GM12878 (cell line): ENCODE measurements at regions not wholly inside any gene's neighbourhood (a gene's known extent, or its start where the extent isn't known, plus 50 kb on each side); places are given as distances from the start of the nearest gene placed in this dataset.
A peak's percentile ranks its signal among the peaks of the same experiment; 100 is the strongest.

Experiments
- ATAC-seq: fragments of 200-7000 bp; cut with Tn5 transposase; 3 replicates; pipeline ENCODE4 v1.9.1; 2020; ENCODE audit warnings: mild to moderate bottlenecking, moderate library complexity
- BruUV-seq: library from RNA; stranded (reverse); fragments of 400-500 nt; replicated peaks from 2 replicates; lab custom pipeline; 2021; lab: Mats Ljungman, UMichigan
- CTCF ChIA-PET: fragments of 300-600 bp; sonication (Branson Sonifier 250); formaldehyde crosslinking; extraction: SDS; loops from one replicate; lab custom pipeline; 2021; ENCODE audit warnings: inconsistent platforms; lab: Yijun Ruan, JAX
- POLR2A ChIA-PET: fragments of 350-600 bp; formaldehyde crosslinking; extraction: SDS; loops from one replicate; lab custom pipeline; 2021; ENCODE audit warnings: inconsistent platforms; lab: Charles Lee
- RAD21 ChIA-PET: fragments of 300-600 bp; sonication (Branson Sonifier 250); formaldehyde crosslinking; loops from one replicate; lab custom pipeline; 2023; ENCODE audit warnings: antibody characterized with exemption; ENCODE audit not compliant: unreplicated experiment; lab: Charles Lee
- SMC1A ChIA-PET: fragments of 300-600 bp; sonication (Branson Sonifier 250); formaldehyde crosslinking; loops from one replicate; lab custom pipeline; 2023; ENCODE audit not compliant: unreplicated experiment, uncharacterized antibody; lab: Charles Lee
- DNase-seq: peaks from one replicate; pipeline ENCODE4 v3.0.0-alpha.2; 2011; ENCODE audit warnings: low read depth, low spot score
- FAIRE-seq: peaks from 3 replicates; lab custom pipeline; 2011; peaks lifted over from hg19 to GRCh38; lab: Jason Lieb, UNC
- H2AFZ ChIP-seq: 2 replicates; pipeline ENCODE4 v1.6.0; 2011; ENCODE audit warnings: low read depth, low read length, control low read depth; ENCODE audit not compliant: control insufficient read depth
- H3K27ac ChIP-seq: 2 replicates; pipeline ENCODE4 v1.5.1; 2011; ENCODE audit warnings: control low read depth; ENCODE audit not compliant: control insufficient read depth, insufficient read depth
- H3K27me3 ChIP-seq, 2 experiments: replicated peaks in 1 of 2; 2 replicates each; pipeline versions ENCODE4 v1.6.0 to v1.6.1; 2011; ENCODE audit warnings: low read length in 1 of 2; ENCODE audit not compliant: control insufficient read depth in 2 of 2, insufficient read depth in 2 of 2
- H3K36me3 ChIP-seq, 2 experiments: 2 replicates each; pipeline ENCODE4 v1.5.1; 2011; ENCODE audit warnings: low read length in 1 of 2; ENCODE audit not compliant: control insufficient read depth in 2 of 2, insufficient read depth in 2 of 2
- H3K4me1 ChIP-seq: 2 replicates; pipeline ENCODE4 v1.6.1; 2011; ENCODE audit warnings: mild to moderate bottlenecking, low read length, moderate library complexity, mixed read lengths; ENCODE audit not compliant: control insufficient read depth, insufficient read depth
- H3K4me2 ChIP-seq: 2 replicates; pipeline ENCODE4 v1.6.0; 2011; ENCODE audit warnings: control low read depth; ENCODE audit not compliant: control insufficient read depth, insufficient read depth
- H3K4me3 ChIP-seq: fragments of 200-600 bp; sonication (generic); 2 replicates; pipeline ENCODE4 v1.5.1; 2016
- H3K79me2 ChIP-seq: 2 replicates; pipeline ENCODE4 v1.6.0; 2011; ENCODE audit warnings: low read length; ENCODE audit not compliant: control insufficient read depth, insufficient read depth
- H3K9ac ChIP-seq: 2 replicates; pipeline ENCODE4 v1.8.0; 2011; ENCODE audit warnings: low read length, control low read depth, mixed read lengths; ENCODE audit not compliant: control insufficient read depth, insufficient read depth
- H3K9me3 ChIP-seq: replicated peaks from 3 replicates; pipeline ENCODE4 v1.5.1; 2011; ENCODE audit warnings: mild to moderate bottlenecking, low read length; ENCODE audit not compliant: control insufficient read depth, insufficient read depth
- H4K20me1 ChIP-seq: 2 replicates; pipeline ENCODE4 v1.6.0; 2011; ENCODE audit not compliant: control insufficient read depth, insufficient read depth
- DPF2 ChIP-seq: fragments of 450-650 bp; IDR thresholded peaks from 2 replicates; pipeline ENCODE4 v1.6.1; 2017; ENCODE audit warnings: mild to moderate bottlenecking
- HCFC1 ChIP-seq: fragments of 150-350 bp; IDR thresholded peaks from 2 replicates; pipeline ENCODE4 v1.6.1; 2014; ENCODE audit warnings: low read length
- NBN ChIP-seq: fragments of 450-650 bp; IDR thresholded peaks from 2 replicates; pipeline ENCODE4 v1.6.1; 2016
- NR2C2 ChIP-seq: IDR thresholded peaks from 2 replicates; pipeline ENCODE4 v1.6.1; 2011; ENCODE audit warnings: borderline replicate concordance, low read depth; ENCODE audit not compliant: control insufficient read depth, insufficient read length
- WGBS: methylation state at CpG from one replicate; pipeline ENCODE4 v1.1.6; 2016; ENCODE audit warnings: low lambda C conversion rate; ENCODE audit not compliant: insufficient replicate concordance, insufficient coverage; ENCODE audit errors: missing lambda C conversion rate; 5-methylcytosine and 5-hydroxymethylcytosine counted together
- in situ Hi-C: fragments of 300-500 bp; cut with MboI; formaldehyde crosslinking; loops from 9 replicates; pipeline ENCODE4 v1.14.3; 2018; ENCODE audit warnings: mixed read lengths
- intact Hi-C: fragments of 100-400 bp; cut with micrococcal nuclease; formaldehyde crosslinking; loops from one replicate; pipeline ENCODE4 v1.14.2; 2022; ENCODE audit not compliant: unreplicated experiment
- TF ChIP-seq, protein P1 (sequence below): IDR thresholded peaks from 2 replicates; pipeline ENCODE4 v1.6.1; 2011; ENCODE audit warnings: low read depth, mild to moderate bottlenecking, low read length, moderate library complexity, borderline replicate concordance; ENCODE audit errors: extremely low read depth
- TF ChIP-seq, protein P2 (sequence below), 3 experiments: IDR thresholded peaks in 2 of 3; conservative IDR thresholded peaks in 1 of 3; 2 replicates each; pipeline ENCODE4 v1.5.1; 2011; ENCODE audit warnings: low read depth in 3 of 3, low read length in 3 of 3, mild to moderate bottlenecking in 3 of 3, control low read depth in 2 of 3, moderate library complexity in 2 of 3, inconsistent platforms in 1 of 3, mixed read lengths in 1 of 3; ENCODE audit not compliant: control insufficient read depth in 2 of 3, insufficient read depth in 1 of 3; ENCODE audit errors: extremely low read depth in 1 of 3

DNA sequence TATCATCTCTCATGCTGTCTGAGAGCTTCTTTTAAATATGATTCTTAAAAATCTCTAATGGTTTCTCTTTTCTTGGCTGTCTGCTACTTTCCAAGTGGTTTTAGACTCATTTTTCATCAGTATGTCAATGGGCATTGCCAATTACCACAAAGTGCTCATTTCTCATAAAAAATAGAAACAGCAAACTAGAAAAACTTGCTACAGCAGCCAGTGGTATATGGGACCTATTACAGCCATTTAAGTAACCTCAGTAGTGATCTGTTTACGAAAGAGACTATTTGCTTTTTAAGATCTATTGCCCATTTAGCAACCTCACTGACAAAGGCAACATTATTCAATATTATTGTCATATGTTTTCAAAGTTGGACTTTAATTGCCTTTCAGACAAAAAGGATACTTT, 207.1 kb upstream of the RHOBTB1 start (continued):
- TF ChIP-seq NBN = no peak
- TF ChIP-seq, all 136 proteins: peak for 0

DNA sequence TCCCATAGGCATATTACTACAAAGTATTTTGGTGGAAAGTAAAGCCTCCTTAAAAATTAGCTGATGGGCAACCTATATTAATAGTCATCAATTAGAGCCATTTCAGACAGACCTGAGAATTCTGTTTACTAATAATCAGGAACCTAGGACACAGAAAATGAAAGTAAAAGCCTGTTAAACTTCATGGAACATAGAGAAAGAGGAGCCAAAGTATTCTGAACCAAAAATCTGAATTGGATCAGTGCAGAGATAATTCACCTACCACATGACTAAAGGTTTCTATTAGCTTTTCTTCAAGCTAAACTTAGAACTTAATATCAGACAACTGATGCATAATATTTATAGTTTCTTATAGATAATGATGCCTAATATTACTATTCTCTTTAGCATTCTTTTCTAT, 204.5 kb upstream of the RHOBTB1 start:
- no peak for DNase-seq
- no TSS peak for BruUV-seq
- ATAC-seq = no peak
- POLR2A ChIA-PET = no interaction called here
- no peaks in the 10 kb centered on the region for H3K4me1 ChIP-seq
- CTCF ChIA-PET = interaction anchor here (3.2 kb wide), 1 partner anchor 8 kb away, joined by 20 read pairs; no protein-coding TSS in a partner anchor
- in situ Hi-C loops (loop anchor here (25.0 kb wide), 1 partner anchor 689 kb away; no protein-coding TSS in a partner anchor), intact Hi-C loops (no loop called here)
- no peak overlapping the region for H3K4me2 ChIP-seq
- no peak overlapping the region for H3K27ac ChIP-seq
- H3K4me3 ChIP-seq = no peak overlapping the region
- SMC1A ChIA-PET = no interaction called here
- no peak overlapping the region for H3K9ac ChIP-seq
- H3K36me3 ChIP-seq = no peaks in the 10 kb centered on the region
- FAIRE-seq = no peak
- no peaks in the 10 kb centered on the region for H3K79me2 ChIP-seq
- H3K9me3 ChIP-seq = no peaks in the 10 kb centered on the region
- no peaks in the 10 kb centered on the region for H3K27me3 ChIP-seq
- TF ChIP-seq, protein P1, sequence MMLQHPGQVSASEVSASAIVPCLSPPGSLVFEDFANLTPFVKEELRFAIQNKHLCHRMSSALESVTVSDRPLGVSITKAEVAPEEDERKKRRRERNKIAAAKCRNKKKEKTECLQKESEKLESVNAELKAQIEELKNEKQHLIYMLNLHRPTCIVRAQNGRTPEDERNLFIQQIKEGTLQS = no peak
- no peak for TF ChIP-seq DPF2
- TF ChIP-seq NR2C2 = no peak
- RAD21 ChIA-PET = no interaction called here
- no peaks in the 10 kb centered on the region for H4K20me1 ChIP-seq
- no peak overlapping the region for H2AFZ ChIP-seq

DNA sequence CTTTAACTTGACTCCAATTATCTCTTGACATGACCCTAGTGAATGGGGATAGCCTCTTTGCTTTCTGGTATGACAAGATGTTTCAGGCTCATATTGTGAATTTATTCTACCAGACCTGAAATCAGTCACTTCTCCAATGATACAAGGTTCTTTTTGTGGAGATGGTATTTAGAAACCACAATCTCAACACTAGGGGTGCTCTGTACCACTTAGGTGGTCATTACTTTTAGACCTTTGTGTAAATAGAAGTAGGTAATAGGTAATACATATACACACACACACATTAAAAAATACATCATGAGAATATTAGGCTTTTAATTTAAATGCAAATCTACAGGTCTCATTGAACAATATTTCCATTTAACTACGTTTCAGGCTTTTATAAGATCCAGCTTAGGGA, 199.0 kb upstream of the RHOBTB1 start:
- RAD21 ChIA-PET = interaction anchor here (0.6 kb wide), 1 partner anchor 759 kb away, joined by 3 read pairs; no protein-coding TSS in a partner anchor
- in situ Hi-C loops = loop anchor here (25.0 kb wide), 1 partner anchor 694 kb away; no protein-coding TSS in a partner anchor
- H3K27ac ChIP-seq = no peak overlapping the region
- TF ChIP-seq HCFC1 = no peak
- TF ChIP-seq, protein P2, sequence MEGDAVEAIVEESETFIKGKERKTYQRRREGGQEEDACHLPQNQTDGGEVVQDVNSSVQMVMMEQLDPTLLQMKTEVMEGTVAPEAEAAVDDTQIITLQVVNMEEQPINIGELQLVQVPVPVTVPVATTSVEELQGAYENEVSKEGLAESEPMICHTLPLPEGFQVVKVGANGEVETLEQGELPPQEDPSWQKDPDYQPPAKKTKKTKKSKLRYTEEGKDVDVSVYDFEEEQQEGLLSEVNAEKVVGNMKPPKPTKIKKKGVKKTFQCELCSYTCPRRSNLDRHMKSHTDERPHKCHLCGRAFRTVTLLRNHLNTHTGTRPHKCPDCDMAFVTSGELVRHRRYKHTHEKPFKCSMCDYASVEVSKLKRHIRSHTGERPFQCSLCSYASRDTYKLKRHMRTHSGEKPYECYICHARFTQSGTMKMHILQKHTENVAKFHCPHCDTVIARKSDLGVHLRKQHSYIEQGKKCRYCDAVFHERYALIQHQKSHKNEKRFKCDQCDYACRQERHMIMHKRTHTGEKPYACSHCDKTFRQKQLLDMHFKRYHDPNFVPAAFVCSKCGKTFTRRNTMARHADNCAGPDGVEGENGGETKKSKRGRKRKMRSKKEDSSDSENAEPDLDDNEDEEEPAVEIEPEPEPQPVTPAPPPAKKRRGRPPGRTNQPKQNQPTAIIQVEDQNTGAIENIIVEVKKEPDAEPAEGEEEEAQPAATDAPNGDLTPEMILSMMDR (IDR thresholded peaks at IDR 0.05 in 2 of 3, conservative IDR thresholded peaks at IDR 0.05 in 1 of 3; ENCODE audit: control insufficient read depth in 2 of 3, extremely low read depth in 1 of 3, insufficient read depth in 1 of 3, low read depth in 3 of 3, low read length in 3 of 3) = 0 out of 6 replicates have a peak, but pooled peaks of 2 of the 3 experiments have one; percentile 4 to 7
- TF ChIP-seq, all 136 proteins: peak for 1
- CTCF ChIA-PET = interaction anchor here (0.6 to 4.6 kb wide), 3 partner anchors 27 to 596 kb away, joined by 3 to 46 read pairs (median 3); no protein-coding TSS in a partner anchor
- WGBS = 0% methylated on average over 1 of the region's 1 CpG
- Histone ChIP-seq H3K4me1 (no peaks in the 10 kb centered on the region), H3K36me3 (no peaks in the 10 kb centered on the region), H3K4me3 (no peak overlapping the region), H3K9ac (no peak overlapping the region), H3K4me2 (no peak overlapping the region), H3K9me3 (no peaks in the 10 kb centered on the region), H3K27me3 (no peaks in the 10 kb centered on the region), H4K20me1 (no peaks in the 10 kb centered on the region), H3K79me2 (no peaks in the 10 kb centered on the region), H2AFZ (no peak overlapping the region)
- POLR2A ChIA-PET = no interaction called here
- FAIRE-seq (no peak), DNase-seq (no peak), ATAC-seq (no peak)
- SMC1A ChIA-PET = interaction anchor here (1.0 kb wide), 1 partner anchor 21 kb away, joined by 3 read pairs; no protein-coding TSS in a partner anchor
- intact Hi-C loops = loop anchor here (2.0 to 5.0 kb wide), 2 partner anchors 450 to 694 kb away; no protein-coding TSS in a partner anchor
- no TSS peak for BruUV-seq
